ENCODE measurements at regions not wholly inside any gene's neighbourhood (a gene's known extent, or its start where the extent isn't known, plus 50 kb on each side); places are given as distances from the start of the nearest gene placed in this dataset.

DNA sequence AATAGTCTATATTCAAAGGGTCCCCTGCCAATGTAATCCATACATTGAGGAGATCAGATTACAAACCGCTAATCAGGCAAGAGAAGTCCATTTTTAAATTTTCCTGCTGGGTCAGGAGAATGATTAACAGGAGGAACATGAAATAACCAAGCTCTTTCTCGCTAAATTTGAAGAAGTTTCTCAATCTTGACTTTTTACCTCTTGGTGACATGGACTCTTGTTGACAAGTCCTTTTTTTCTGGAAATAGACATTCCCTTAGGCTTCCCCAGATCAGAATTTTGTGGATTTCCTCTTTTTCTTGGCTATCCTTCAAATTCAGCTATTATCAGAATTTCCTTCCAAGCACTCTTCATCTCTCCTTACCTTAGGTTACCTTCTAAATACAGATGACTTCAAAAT is 153.0 kb upstream of the LRATD1 start:
- TF ChIP-seq, protein P1, sequence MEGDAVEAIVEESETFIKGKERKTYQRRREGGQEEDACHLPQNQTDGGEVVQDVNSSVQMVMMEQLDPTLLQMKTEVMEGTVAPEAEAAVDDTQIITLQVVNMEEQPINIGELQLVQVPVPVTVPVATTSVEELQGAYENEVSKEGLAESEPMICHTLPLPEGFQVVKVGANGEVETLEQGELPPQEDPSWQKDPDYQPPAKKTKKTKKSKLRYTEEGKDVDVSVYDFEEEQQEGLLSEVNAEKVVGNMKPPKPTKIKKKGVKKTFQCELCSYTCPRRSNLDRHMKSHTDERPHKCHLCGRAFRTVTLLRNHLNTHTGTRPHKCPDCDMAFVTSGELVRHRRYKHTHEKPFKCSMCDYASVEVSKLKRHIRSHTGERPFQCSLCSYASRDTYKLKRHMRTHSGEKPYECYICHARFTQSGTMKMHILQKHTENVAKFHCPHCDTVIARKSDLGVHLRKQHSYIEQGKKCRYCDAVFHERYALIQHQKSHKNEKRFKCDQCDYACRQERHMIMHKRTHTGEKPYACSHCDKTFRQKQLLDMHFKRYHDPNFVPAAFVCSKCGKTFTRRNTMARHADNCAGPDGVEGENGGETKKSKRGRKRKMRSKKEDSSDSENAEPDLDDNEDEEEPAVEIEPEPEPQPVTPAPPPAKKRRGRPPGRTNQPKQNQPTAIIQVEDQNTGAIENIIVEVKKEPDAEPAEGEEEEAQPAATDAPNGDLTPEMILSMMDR (conservative IDR thresholded peaks at IDR 0.05; ENCODE audit: low read depth in 2 of 2) = no peak
- TF ChIP-seq, protein P2, sequence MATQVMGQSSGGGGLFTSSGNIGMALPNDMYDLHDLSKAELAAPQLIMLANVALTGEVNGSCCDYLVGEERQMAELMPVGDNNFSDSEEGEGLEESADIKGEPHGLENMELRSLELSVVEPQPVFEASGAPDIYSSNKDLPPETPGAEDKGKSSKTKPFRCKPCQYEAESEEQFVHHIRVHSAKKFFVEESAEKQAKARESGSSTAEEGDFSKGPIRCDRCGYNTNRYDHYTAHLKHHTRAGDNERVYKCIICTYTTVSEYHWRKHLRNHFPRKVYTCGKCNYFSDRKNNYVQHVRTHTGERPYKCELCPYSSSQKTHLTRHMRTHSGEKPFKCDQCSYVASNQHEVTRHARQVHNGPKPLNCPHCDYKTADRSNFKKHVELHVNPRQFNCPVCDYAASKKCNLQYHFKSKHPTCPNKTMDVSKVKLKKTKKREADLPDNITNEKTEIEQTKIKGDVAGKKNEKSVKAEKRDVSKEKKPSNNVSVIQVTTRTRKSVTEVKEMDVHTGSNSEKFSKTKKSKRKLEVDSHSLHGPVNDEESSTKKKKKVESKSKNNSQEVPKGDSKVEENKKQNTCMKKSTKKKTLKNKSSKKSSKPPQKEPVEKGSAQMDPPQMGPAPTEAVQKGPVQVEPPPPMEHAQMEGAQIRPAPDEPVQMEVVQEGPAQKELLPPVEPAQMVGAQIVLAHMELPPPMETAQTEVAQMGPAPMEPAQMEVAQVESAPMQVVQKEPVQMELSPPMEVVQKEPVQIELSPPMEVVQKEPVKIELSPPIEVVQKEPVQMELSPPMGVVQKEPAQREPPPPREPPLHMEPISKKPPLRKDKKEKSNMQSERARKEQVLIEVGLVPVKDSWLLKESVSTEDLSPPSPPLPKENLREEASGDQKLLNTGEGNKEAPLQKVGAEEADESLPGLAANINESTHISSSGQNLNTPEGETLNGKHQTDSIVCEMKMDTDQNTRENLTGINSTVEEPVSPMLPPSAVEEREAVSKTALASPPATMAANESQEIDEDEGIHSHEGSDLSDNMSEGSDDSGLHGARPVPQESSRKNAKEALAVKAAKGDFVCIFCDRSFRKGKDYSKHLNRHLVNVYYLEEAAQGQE (IDR thresholded peaks at IDR 0.05; ENCODE audit: unreplicated experiment) = no peak
- no peak for TF ChIP-seq POLR2AphosphoS5 (IDR thresholded peaks at IDR 0.05; ENCODE audit: low read depth)
- TF ChIP-seq EZH2phosphoT487 (IDR thresholded peaks at IDR 0.05; ENCODE audit: unreplicated experiment) = no peak
- TF ChIP-seq EZH2 (IDR thresholded peaks at IDR 0.05; ENCODE audit: low read depth, unreplicated experiment) = no peak
